HG02678 (cell line): ENCODE measurements at regions not wholly inside any gene's neighbourhood (a gene's known extent, or its start where the extent isn't known, plus 50 kb on each side); places are given as distances from the start of the nearest gene placed in this dataset.
"Not testable (repeated sequence)": the region's sequence is repeated elsewhere in the genome, so short reads cannot be mapped to it uniquely, and the experiment has no call there.

Source experiments
- ATAC-seq: cut with Tn5 transposase; IDR thresholded peaks from one replicate; pipeline ENCODE4 v1.9.1; 2021; ENCODE audit warnings: mild to moderate bottlenecking, moderate library complexity; ENCODE audit not compliant: unreplicated experiment

DNA sequence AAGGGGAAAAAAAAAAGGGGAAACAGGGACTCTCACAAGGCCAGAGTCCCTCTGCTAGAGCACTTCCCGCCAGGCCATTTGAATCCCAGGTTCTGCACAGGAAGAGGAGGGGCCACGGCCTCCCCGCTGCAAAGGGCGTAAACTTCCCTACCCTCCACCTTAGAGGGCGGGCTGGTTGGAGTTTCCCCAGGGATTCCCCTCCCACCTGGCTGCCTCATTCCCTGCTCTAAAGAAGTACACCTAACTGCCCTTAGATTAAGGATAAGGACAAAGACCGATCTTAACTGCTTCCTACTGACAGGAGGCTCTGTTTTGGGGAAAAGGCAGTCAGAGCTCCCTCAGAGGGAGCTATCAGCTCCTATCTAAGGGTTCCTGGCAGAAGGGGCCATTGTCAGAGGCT is 102.0 kb upstream of the ARMC3 start:
- no peak for ATAC-seq

DNA sequence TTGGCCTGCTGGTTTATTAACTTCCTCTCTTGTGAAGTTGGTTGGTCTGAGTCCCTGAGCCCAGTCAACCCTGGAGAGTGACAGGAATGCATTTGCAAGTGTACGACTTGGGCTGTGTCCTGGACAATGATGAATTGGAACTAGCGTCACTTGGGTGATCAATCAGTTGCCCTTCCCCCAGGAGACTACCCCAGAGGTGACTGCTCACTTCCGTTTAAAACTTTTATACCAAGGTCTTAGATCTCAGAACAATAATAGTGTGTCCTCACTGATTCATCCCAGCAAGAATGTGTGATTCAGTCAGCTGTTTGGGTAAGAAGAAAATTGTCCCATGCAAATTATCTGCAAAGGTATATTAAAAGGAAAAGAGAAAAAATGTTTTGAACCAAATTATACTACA is 102.9 kb upstream of the ARMC3 start:
- no peak for ATAC-seq

DNA sequence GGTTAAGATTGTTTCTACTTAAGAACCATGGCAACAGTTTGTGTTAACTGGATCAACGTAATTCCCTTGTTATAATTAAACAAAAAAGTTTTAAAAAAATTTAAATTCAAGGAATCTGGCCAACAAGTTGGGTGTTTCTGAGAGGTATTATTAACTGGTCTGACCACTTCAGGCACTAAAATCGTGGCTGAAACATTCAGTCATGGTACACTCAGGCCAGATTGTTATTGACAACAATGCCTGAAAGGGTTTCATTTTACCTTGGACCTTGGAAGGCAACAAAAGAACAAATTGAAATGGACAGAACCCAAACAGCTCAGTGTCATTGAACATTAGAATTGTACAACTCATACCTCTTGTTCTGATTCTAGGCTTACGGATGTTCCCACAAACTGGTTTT is 103.3 kb upstream of the ARMC3 start:
- no peak for ATAC-seq

DNA sequence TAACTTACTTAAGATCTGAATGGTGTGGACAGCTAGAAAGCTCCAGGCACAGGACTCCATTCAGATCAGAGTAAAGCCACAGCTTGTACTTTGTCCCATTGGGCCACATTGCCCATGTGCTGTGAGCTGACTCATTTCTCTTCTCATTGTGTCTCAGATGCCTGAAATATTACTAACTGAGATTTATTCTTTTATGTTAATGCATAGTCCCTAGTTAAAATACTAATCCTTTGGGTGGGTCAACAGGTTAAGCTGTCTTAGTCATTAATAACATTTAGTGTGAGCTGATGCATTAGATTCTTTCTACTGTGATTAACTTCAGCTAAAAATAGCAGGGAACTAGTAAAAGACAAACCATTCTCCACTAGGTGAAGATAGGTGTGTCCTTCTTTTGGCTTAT is 104.7 kb upstream of the ARMC3 start:
- peak; percentile 67 for ATAC-seq

DNA sequence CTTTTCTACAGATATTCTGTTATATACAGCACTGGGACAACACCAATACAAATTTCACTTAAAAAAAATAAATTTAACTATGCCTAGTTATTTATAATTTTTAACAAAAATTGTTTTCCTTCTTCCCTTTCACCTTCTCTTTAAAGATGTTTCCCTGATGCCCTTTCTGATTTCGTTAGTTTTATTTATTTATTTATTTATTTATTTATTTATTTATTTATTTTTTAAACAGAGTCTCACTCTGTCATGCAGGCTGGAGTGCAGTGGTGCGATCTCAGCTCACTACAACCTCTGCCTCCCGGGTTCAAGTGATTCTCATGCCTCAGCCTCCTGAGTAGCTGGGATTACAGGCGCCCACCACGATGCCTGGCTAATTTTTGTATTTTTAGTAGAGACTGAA is 105.9 kb upstream of the ARMC3 start:
- not testable (repeated sequence) for ATAC-seq

DNA sequence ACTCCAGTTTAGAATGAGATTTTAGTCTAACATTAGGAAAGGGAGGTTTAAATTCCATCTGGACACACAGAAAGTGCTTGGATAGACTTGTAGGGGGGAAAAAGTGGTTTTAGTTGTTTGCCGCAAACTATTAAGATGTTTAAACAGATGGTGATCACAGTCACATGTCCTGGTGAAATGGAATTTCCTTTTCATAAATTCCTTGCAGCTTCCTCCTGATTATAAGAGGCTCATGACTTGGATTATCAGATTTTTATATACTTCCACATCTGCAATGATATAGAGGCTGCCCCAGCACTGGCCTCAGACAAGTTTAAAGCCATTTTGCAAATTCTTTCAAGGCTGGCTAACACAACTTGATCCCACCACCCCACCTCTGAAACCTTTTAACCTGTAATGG is 106.4 kb upstream of the ARMC3 start:
- ATAC-seq = no peak

DNA sequence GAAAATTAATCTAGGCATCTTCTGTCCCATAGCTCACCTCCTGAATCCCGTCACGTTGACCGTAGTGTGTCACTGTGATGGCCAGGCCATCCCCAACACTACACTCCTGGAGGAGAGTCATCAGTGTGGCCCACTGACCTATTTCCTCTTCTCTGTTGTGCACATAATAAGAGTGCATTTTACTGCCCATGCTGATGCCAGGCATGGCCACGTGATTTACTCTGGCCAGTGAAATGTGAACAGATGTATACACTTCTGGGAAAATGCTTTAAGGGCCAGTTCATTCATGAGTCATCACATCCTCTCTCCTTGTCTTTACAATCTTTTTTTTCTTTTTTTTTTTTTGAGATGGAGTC is 101.9 kb upstream of the PIP4K2A start:
- peak; percentile 16 for ATAC-seq

DNA sequence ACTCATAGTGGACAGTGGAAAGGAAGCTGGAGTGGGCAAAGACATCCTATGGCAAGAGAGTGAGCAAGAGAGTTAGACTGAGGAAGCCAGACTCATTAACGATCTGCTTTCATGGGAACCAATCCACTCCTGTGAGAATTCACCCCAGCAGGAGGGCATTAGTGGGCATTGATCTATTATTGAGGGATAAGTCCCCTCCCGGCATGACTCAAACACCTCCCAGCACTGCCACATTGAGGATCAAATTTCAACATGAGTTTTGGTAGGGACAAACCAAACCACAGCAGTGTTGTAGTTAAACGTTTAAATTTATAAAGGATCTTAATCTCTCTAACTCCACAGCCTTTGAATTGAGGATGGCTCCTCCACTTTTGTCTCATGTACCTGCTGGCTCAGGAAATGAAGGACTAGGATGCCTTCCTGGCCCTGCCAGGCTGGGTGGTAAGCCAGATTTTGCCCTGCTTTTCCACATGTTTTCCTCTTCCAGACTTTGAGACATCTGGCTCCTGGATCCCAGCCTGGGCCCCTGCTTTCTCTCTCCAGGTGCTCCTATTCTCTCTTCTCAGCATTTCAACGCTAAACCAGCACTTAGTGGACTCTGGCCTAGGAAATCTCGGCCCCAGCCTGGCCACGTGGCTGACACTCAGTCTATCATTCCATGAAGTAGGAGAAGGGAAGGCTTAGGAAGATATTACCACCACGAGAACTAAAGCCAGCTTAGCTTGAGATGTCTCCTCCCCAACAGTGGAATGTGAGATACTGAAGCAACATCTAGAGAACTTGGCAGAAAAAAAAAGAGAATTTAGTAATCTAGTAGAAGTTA is 96.5 kb upstream of the PIP4K2A start:
- no peak for ATAC-seq

DNA sequence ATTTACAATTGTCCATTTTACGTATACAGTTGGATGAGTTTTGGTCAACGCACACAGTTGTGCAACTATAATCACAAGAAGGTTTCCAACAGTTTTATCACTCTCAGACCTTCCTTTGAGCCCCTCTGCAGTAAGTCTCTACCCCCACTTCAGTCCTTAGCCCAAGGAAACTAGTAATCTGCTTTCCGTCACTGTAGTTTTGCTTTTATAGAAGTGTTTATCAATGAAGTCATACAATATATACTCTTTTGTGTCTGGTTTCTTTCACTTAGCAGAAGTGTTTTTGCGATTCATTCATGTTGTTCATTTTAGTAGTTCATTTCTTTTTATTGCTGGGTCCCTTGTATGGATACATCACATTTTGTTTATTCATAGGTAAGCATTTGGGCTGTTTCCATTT is 92.9 kb upstream of the PIP4K2A start:
- no peak for ATAC-seq

DNA sequence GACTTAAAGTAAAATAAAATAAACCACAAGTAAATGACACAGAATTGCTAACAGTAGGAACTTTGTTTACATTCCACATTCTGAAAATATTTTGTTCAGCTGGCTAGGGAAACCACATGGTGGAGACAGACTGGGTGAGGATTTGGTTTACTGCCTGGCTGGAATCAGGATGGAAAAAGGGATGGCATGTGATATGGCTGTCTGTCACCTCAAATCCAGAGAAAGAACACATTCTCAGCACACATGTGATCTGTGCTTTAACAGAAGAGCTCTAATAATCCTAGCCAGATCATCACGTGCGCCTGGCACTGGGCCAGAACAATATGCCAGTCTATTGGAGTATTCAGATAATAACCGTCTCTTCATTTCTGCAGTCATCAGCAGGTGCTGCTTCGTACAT is 90.9 kb upstream of the PIP4K2A start:
- no peak for ATAC-seq

DNA sequence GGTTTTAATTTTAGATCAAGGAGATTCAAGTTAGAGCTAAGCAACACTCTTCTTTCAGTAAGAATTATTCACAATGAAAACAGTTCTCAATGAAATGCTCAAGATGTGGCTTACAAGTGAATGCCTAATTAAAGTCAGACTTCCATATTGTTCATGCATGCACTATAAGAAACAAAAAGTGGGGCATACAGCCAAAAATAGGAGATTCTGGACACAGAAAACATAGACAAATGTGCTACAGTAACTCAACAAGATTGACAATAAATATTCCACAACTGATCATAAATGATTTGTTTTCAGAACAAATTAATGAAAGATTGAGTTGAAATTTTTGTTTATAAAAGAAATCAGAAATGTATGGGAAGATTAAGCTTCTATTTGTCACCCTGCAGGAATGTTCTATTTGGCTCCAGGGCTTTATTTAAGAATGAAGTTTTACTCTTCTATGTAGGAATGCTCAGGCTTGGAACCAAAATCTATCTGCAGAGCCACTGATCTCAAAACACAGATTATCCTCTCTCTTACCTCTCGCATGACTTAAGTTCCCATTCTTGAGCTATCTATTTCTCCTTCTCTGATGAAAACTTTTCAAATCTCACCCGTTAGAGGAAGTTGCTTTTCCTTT is 89.0 kb upstream of the PIP4K2A start:
- no peak for ATAC-seq

DNA sequence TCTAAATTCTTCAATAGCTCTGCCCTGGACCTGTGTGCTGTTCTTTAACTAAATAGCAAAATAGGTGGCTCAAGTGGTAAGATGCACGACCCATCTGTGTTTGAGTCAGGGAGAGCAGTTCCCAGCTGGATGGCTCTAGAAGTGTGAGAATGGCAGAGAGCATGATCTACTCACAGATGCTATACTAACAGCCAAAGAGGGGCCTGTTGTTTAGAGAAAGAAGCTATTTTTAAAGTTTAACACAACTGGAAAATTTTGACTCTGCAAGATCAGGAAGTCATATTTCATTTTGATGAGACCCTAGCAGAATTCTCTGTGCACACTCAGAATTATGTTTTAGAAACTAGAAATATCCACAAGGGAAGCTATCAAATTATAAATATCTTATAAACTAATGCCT is 87.4 kb upstream of the PIP4K2A start:
- ATAC-seq = no peak

DNA sequence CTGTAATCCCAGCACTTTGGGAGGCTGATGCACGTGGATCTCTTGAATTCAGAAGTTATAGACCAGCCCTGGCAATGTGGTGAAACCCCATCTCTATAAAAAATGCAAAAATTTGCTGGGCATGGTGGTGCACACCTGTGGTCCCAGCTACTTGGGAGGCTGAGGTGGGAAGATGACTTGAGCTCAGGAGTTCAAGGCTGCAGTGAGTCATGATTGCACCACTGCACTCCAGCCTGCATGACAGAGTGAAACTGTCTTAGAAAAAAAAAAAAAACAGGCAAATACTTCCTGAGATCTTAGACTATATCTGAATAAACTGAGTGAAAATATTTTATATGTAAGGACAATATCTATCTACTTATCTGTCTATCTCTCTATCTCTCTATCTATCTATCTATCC is 83.4 kb upstream of the PIP4K2A start:
- ATAC-seq = not testable (repeated sequence)

DNA sequence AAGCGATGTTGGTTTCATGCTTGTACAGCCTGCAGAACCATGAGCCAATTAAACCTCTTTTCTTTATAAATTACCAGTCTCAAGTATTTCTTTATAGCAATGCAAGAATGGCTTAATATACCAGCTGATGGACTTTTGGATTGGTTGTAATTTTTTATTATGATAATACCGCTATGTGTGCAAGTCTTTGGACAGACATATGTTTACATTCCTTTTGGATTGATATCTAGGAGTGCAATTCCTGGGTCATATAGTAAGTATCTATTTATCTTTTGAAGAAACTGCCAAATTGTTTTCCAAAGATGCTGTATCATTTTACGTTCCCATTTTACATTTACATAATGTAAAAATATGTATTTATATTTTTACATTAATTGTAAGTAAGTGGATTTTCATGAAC is 81.2 kb upstream of the PIP4K2A start:
- ATAC-seq = no peak

DNA sequence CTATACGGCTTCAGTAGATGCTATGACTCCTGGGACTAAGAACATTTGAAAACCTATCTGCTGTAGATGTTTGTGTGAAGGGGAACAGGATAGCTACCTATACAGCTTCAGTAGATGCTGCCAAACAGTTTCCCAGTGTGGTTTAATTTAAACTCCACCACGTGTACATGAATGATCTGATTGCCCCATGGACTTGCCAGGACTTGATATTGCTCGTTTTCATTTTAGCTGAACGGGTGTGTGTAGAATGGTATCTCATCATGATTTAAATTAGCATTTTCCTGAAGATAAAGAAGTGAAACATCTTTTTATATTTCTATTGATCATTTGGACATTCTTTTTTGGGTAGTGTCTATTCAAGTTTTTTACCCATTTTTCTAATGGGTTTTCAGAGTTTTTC is 77.8 kb upstream of the PIP4K2A start:
- no peak for ATAC-seq

DNA sequence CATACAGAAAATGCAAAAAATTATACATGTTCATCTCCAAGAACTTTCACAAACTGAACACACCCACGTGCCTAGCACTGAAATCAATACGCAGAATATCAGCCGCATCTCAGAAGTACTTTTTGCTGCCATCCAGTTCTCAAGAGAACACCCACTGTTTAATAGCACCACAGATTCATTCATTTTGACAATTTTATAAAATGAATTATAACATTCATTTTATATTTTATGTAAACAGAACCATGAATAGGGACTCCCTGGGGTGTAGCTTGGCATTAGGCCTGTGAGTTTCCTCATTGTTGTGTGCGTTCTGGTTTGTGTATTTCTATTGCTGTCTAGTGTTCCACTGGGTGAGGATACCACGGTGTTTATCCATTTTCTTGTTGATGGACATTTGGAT is 77.3 kb upstream of the PIP4K2A start:
- ATAC-seq = no peak

DNA sequence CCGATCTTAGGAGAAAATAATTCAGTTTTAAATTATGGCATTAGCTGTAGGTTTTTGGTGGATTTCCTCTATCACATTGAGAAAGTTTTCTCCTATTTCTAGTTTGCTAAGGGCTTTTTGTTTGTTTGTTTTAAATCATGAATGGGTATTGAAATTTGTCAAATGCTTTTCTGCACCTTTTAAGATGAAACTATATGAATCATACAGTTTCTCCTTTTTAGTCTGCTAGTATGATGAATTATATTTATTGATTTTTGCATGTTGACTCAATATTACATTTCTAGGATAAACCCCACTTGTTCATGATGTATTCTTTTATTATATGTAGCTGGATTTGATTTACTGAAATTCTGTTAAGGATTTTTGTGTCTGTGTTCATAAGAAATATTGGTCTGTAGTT is 70.3 kb upstream of the PIP4K2A start:
- ATAC-seq = no peak

DNA sequence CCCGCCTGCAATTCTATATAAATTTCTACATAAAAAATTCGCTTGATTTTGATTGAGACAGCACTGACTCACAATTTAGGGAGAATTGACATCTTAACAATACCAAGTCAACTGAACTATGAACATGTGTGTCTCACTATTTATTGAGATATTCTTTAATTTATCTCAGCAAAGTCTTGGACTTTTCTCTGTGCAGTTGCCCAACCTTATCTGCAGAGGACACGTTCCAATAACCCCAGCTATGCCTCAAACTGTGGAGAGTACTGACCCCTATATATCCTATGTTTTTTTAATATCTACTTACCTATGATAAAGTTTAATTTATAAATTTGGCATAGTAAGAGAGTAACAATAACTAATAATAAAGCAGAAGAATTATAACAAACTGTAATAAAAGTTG is 69.4 kb upstream of the PIP4K2A start:
- ATAC-seq = no peak

DNA sequence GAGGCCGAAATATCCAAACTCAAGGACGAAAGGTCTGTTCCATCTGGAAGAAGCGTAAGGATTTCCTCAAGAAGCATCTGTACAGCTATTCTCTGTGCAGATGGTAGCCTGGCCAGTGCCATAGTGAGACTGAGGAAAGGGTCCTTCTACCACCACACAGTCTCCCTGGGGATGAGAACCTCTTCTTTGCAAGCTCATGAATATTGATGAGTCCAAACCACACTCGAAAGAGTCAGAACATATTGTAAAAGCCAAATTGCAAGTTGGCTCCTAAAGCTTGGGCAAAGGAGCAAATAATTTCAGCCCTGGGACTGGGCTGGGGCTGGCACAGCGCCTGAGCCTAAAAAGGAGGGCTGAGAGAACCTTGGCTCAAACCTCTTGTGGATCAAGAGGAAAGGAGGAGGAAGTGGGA is 66.1 kb upstream of the PIP4K2A start:
- no peak for ATAC-seq

DNA sequence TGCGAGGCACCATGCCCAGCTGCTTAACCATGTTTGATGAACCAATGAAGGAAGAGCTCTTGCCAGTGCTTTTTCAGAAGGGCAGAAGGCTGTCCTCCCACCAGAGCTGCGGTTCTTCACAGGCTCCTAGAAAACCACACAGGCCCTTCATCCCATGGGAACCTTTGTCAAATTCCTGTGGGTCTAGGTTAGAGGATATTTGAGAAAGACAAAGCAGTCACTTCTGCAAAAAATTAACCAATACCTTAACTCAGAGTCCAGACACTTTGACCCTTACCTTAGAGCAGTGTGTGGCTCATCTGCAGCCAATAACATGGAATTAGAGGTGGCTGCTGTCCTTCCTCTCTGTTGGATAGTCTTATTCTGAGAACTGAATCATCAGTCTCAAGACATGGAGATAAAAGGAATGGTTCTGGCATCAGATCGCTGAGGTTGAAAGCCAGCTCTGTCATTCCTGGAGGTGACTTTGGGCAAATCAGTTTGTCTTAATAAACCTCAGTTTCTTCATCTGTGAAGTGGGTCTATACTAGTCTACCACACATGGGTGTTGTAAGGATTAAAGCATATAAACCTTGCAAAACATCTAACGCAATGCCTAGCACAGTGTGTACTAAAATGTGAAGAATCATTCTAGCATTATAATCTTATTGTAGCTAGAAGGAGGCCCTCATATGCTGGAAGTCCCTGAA is 65.1 kb upstream of the PIP4K2A start:
- no peak for ATAC-seq

DNA sequence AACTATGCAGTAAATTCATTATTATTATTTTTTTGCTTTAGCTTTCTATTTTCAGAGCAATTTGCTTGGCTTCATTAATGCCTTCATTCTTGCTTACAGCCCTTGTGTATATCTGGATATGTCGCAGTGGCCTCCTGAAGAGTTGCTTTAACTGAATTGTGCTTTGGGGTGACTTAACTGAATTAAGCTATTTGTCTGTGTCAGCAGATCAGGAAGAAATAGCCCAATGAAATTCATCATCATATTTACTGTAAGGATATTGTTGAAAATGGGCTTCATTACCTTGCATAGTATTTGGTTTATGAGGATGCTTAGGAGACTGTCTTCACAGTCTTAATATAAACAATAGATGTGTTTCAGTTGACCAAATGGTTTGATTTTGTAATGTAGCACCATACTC is 59.7 kb upstream of the PIP4K2A start:
- no peak for ATAC-seq

DNA sequence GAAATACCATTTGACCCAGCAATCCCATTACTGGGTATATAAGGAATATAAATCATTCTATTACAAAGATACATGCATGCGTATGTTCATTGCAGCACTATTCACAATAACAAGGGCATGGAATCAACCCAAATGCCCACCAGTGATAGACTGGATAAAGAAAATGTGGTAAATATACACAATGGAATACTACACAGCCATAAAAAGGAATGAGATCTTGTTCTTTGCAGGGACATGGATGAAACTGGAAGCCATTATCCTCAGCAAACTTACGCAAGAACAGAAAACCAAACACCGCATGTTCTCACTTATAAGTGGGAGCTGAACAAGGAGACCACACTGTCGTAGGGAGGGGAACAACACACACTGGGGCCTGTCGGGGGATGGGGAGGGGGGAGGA is 57.3 kb upstream of the PIP4K2A start:
- not testable (repeated sequence) for ATAC-seq
